Endometrium (tissue), 2 donors: ENCODE measurements at regions not wholly inside any gene's neighbourhood (a gene's known extent, or its start where the extent isn't known, plus 50 kb on each side); places are given as distances from the start of the nearest gene placed in this dataset.
"Not testable (repeated sequence)": the region's sequence is repeated elsewhere in the genome, so short reads cannot be mapped to it uniquely, and the experiment has no call there.

Experiments
- FAIRE-seq: peaks from 2 replicates; lab custom pipeline; 2012; peaks lifted over from hg19 to GRCh38; lab: Jason Lieb, UNC
- donor health status: control.
- donor health status: control.

GRCh38 chr7:131848033-131848432 lies 291.6 kb upstream of the PODXL start:
- FAIRE-seq, result no peak

- no peak for FAIRE-seq
Measured at GRCh38 chr7:131845573-131846314, 289.3 kb upstream of the PODXL start.

DNA sequence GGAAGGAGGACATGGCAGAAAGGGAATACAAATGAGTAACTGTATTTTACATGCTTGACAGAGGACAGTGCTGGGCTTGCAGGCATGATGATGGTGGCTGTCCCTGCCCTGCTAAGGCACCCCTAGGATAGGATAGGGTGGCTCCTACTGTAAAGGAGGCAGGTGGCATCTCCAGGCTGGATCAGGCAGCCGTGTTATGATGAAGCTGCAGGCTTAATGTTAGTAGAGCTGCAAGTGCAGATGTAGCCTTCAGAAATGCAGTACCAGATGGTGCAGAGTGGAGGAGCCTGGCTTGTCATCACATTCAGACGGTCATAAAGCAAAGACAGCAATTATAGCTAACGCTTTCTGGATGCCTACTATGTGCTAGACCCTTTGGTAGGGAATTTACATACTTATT lies 287.9 kb upstream of the PODXL start:
- no peak for FAIRE-seq

- FAIRE-seq, result no peak
Measured at GRCh38 chr7:131843898-131844331, 287.5 kb upstream of the PODXL start.

GRCh38 chr7:131839967-131840690 lies 283.7 kb upstream of the PODXL start:
- FAIRE-seq, result no peak

GRCh38 chr7:131836733-131837132 lies 280.3 kb upstream of the PODXL start:
- no peak for FAIRE-seq

GRCh38 chr7:131835141-131835540 lies 278.7 kb upstream of the PODXL start:
- FAIRE-seq, result no peak

DNA sequence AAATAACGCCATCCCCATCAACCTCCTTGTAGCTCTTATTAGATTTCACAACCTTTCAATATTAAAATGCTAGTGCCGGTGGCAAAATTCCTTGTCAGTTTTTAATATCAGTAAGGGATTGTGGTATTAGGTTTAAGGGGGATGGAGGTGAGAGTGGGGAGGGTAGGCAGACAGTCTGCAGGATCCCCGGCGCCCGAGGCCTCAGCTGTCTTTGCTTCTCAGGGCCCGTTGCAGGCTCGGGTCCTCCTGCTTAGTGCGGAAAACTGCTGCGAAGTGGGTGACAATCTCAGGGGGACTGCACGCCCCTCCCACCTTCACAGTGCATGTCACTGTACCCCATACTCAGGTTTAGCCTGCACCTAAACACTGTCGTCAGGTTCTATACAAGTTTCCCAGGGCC lies 274.3 kb upstream of the PODXL start:
- no peak for FAIRE-seq

DNA sequence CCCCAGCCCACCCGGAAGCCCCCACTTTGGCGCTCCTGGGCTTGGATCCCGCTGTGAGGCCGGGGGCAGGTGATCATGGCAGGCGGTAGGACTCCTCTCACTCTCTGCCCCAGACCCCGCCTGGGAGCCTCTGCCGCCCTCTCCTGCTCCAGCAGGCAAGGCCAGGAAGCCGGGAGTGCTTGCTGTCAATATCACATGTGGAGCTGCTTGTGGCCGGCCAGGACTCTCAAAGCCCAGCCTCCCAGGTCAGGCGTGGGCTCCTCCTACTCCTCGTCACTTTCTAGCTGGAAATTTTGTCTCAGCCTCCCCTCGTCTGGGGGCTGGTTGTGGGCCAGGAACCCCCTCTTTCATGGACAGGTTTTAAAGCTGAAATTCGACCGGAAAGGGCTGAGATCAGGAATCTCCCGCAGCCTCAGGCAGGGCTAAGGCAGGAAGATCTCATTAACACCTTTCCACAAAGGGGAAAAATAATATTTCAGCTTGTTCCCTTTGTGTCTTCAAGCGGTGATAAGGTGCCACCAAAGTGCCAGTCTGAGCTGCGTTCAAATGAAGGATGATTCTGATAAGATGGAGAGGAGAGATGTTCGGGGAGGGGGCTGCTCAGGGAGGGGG lies 273.6 kb upstream of the PODXL start:
- FAIRE-seq, result no peak

DNA sequence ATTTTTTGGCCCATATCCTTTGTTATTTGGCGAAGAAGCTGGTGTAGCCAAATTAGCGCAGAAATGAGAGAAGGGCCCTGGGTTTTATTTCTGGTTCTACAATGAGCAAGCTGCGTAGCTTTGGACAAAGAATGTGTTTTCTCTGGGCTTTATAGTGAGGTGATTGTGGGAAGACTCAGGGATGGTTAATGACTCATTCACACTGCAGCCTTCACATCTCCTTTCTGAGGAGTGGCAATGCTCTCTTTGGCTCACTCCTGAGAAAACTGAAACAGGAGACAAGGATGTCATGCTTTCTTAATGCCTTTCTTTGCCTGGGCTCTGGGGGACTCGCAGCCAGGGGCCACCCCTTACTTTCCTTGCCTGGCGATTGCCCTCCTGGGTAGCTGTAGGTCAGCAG lies 271.0 kb upstream of the PODXL start:
- FAIRE-seq, result no peak

DNA sequence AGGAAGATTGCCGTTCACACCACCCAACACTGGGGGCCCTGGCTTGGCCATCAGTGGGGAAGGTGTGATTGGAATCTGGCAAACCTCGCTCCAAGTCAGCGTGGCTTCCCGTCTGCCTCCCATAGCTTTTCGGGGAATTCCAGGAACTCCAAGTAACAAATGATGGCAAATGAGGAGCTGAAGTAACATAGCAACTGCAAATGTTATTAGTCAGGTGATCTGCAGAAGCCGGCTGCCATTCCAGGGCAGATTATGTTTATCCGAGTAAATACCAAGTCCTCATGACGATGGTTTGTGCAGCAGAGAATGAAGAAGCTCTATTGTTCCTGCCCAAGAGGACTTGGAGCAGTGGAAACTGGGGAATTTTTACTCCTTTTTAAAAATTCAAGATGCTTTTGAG lies 270.5 kb upstream of the PODXL start:
- FAIRE-seq, result no peak

DNA sequence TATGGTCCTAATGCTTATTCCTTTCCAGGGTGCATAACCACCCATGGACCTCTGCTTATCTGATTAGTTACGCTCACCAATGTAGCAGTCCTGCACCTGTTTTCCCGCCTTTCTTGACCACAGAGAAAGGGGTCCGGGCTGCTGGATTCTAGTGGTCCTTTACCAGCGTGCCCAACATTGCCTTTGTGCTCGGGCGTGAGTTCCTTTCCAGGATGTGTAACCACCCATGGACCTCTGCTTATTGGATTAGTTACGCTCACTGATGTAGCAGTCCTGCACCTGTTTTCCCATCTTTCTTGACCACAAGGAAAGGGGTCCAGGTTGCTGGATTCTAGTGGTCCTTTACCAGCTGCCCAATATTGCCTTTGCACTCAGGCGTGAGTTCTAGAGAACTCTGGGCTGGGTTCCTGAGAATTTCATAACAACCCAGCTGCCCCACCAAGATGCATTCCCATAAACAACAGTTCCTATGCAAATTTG lies 267.6 kb upstream of the PODXL start:
- not testable (repeated sequence) for FAIRE-seq

DNA sequence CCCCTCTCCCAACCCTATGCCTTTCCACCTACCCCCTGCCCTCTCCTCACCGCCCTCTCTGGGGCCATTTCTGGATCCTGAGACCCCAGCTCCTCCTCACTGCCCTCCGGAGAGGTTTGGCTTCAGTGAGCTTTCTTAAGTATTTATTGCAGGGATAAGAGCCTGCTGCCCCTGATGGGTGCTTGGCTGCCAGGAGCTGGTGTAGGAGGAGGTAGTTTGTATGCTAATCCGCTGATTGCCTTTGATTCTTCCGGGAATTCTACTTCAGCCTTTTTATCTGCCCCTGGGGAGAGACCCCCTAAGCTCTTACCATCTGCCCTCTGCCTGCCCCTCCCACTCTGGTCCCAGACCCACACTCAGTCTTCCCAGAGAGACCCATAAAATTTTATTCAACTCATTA lies 263.5 kb upstream of the PODXL start:
- FAIRE-seq, result no peak

DNA sequence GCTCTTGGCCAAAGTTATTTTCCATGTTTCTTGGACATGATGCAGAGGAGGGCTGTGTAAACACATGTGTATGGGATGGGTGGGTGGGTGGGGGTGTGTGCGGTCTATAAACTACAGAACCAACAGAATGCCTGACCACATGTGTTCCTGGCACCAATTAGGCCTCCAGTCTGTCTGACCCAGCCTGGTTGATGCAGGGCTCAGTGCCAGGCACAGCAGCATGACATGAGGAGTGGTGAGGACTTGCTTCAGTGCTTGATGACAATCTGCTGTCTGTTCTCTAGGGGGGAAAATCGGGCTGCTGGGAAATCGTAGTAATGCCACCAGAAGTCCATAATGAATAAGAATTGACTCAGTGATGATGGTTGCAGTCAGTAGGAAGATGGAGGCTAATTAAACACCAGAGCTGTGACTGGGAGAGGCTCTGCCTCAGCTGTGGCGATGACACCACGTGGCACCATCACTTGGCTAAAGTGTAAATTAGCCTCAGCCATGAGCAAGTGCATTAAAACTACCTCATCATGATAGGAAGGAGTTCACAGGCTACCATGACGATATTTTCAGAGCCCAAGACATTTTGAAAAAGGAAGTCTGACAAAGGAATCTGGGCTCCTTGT lies 260.1 kb upstream of the PODXL start:
- FAIRE-seq, result no peak

- FAIRE-seq, result no peak
Measured at GRCh38 chr7:131808736-131809135, 252.3 kb upstream of the PODXL start.

GRCh38 chr7:131808156-131808555 lies 251.7 kb upstream of the PODXL start:
- FAIRE-seq, result not testable (repeated sequence)

GRCh38 chr7:131803816-131804215 lies 247.4 kb upstream of the PODXL start:
- no peak for FAIRE-seq

- FAIRE-seq, result no peak
Measured at GRCh38 chr7:131802195-131802864, 245.9 kb upstream of the PODXL start.

- FAIRE-seq, result no peak
Measured at GRCh38 chr7:131800531-131800930, 244.1 kb upstream of the PODXL start.

DNA sequence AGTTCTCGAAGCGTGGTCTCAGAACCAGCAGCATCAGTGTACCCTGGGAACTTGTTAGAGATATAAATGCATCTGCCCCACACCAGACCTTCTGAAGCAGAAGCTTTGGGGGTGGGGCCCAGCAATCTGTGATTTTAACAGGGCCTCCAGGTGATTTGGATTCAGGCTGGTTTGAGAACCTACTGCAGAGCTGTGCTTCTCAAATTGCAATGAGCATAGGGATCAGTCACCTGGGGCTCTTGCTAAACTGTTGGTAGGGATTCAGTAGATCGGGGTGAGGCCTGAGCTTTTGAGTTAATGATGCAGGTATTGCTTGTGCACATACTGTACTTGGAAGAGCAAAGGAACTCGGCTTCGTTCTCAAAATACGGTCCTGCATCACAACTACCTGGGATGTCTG lies 243.6 kb upstream of the PODXL start:
- FAIRE-seq, result no peak

GRCh38 chr7:131797841-131798240 lies 241.4 kb upstream of the PODXL start:
- no peak for FAIRE-seq

DNA sequence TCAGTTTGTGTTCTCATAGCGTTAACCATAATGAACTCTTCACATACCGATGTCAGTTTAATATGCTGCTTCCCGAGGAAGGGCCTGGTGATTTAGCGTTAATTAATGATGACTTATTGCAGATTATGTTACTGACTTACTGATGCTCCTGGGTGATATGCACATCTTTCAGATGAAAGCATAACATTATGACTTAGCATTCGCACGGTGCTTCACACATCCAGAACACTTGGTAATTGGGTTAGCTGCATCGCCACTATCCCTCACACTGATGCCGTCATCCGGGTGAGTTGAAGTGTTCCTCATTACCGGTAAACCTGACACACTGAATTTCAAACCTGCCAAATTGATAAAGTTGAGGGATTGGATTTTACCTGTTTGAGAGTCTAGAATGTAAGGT lies 239.0 kb upstream of the PODXL start:
- no peak for FAIRE-seq
